WTC11 (cell line): ENCODE measurements at regions not wholly inside any gene's neighbourhood (a gene's known extent, or its start where the extent isn't known, plus 50 kb on each side); places are given as distances from the start of the nearest gene placed in this dataset.

ENCODE experiments used
- ATAC-seq: fragments of 200-7000 bp; cut with Tn5 transposase; 2 replicates; pipeline ENCODE4 v1.10.0; 2021; ENCODE audit warnings: mild to moderate bottlenecking, moderate library complexity
- CTCF ChIA-PET: fragments of 300-600 bp; sonication (Branson Sonifier 250); formaldehyde crosslinking; loops from one replicate; lab custom pipeline; 2021; ENCODE audit warnings: antibody characterized with exemption; lab: Charles Lee
- POLR2A ChIA-PET: fragments of 350-600 bp; sonication (Branson Sonifier 250); formaldehyde crosslinking; loops from one replicate; lab custom pipeline; 2021; ENCODE audit warnings: antibody characterized with exemption; lab: Charles Lee
- DNase-seq: peaks from one replicate; pipeline ENCODE4 v3.0.0; 2021; ENCODE audit warnings: low spot score
- H3K27ac Mint-ChIP-seq: 2 replicates; pipeline ENCODE4 v1.8.0; 2021; ENCODE audit warnings: mixed read lengths
- H3K27me3 Mint-ChIP-seq: 2 replicates; pipeline ENCODE4 v1.8.0; 2021; ENCODE audit warnings: low read depth, mild to moderate bottlenecking, moderate library complexity, mixed read lengths
- H3K36me3 Mint-ChIP-seq: 2 replicates; pipeline ENCODE4 v1.8.0; 2021; ENCODE audit warnings: mixed read lengths
- H3K4me1 Mint-ChIP-seq: 2 replicates; pipeline ENCODE4 v1.8.0; 2022; ENCODE audit warnings: mixed read lengths
- H3K4me3 Mint-ChIP-seq: 2 replicates; pipeline ENCODE4 v1.8.0; 2021; ENCODE audit warnings: mild to moderate bottlenecking, moderate library complexity, mixed read lengths
- H3K9me3 Mint-ChIP-seq: 2 replicates; pipeline ENCODE4 v1.8.0; 2021; ENCODE audit warnings: mixed read lengths
- AFF4 ChIP-seq: sonication (generic); formaldehyde crosslinking; IDR thresholded peaks from 2 replicates; pipeline ENCODE4 v1.8.1; 2023; ENCODE audit warnings: mild to moderate bottlenecking, missing genetic modification reagents, borderline replicate concordance
- CBFB ChIP-seq: sonication (generic); formaldehyde crosslinking; IDR thresholded peaks from 2 replicates; pipeline ENCODE4 v1.8.1; 2022; ENCODE audit warnings: mild to moderate bottlenecking, low read depth, missing genetic modification reagents
- CREM ChIP-seq: sonication (generic); formaldehyde crosslinking; IDR thresholded peaks from 2 replicates; pipeline ENCODE4 v1.8.1; 2022; ENCODE audit warnings: mild to moderate bottlenecking, missing genetic modification reagents, moderate library complexity
- ESRRA ChIP-seq: sonication (generic); formaldehyde crosslinking; IDR thresholded peaks from 2 replicates; pipeline ENCODE4 v1.8.1; 2022; ENCODE audit warnings: mild to moderate bottlenecking, missing genetic modification reagents, borderline replicate concordance
- NR1H2 ChIP-seq: sonication (generic); formaldehyde crosslinking; IDR thresholded peaks from 2 replicates; pipeline ENCODE4 v1.9.0; 2021; ENCODE audit warnings: mild to moderate bottlenecking, moderate library complexity, missing genetic modification reagents
- SMAD3 ChIP-seq: sonication (generic); formaldehyde crosslinking; IDR thresholded peaks from 2 replicates; pipeline ENCODE4 v1.8.0; 2022; ENCODE audit warnings: missing genetic modification reagents, mild to moderate bottlenecking, borderline replicate concordance
- SP1 ChIP-seq: sonication (generic); formaldehyde crosslinking; conservative IDR thresholded peaks from 2 replicates; pipeline ENCODE4 v1.8.1; 2022; ENCODE audit warnings: missing genetic modification reagents
- STAT6 ChIP-seq: sonication (generic); formaldehyde crosslinking; conservative IDR thresholded peaks from 2 replicates; pipeline ENCODE4 v1.8.1; 2023; ENCODE audit warnings: mild to moderate bottlenecking, low read depth, missing genetic modification reagents, moderate library complexity
- TCF7 ChIP-seq: sonication (generic); formaldehyde crosslinking; IDR thresholded peaks from 2 replicates; pipeline ENCODE4 v1.8.0; 2022; ENCODE audit warnings: mild to moderate bottlenecking, low read depth, missing genetic modification reagents, moderate library complexity
- ZNF121 ChIP-seq: sonication (generic); formaldehyde crosslinking; IDR thresholded peaks from 2 replicates; pipeline ENCODE4 v1.8.0; 2023; ENCODE audit warnings: missing genetic modification reagents
- ZNF232 ChIP-seq: sonication (generic); formaldehyde crosslinking; IDR thresholded peaks from 2 replicates; pipeline ENCODE4 v1.8.0; 2022; ENCODE audit warnings: mild to moderate bottlenecking, missing genetic modification reagents
- ZNF317 ChIP-seq: sonication (generic); formaldehyde crosslinking; IDR thresholded peaks from 2 replicates; pipeline ENCODE4 v1.8.1; 2023; ENCODE audit warnings: low read depth, mild to moderate bottlenecking, moderate library complexity, missing genetic modification reagents, borderline replicate concordance
- ZNF396 ChIP-seq: fragments of 250-450 bp; sonication (Bioruptor Pico); IDR thresholded peaks from 2 replicates; pipeline ENCODE4 v1.8.0; 2021; ENCODE audit warnings: mild to moderate bottlenecking, moderate library complexity, borderline replicate concordance
- ZNF512 ChIP-seq: sonication (generic); formaldehyde crosslinking; IDR thresholded peaks from 2 replicates; pipeline ENCODE4 v1.8.1; 2022; ENCODE audit warnings: missing genetic modification reagents, borderline replicate concordance
- TF ChIP-seq, protein P1 (sequence below): sonication (generic); formaldehyde crosslinking; IDR thresholded peaks from 2 replicates; pipeline ENCODE4 v1.8.0; 2022; ENCODE audit warnings: mild to moderate bottlenecking, missing genetic modification reagents
- TF ChIP-seq, protein P2 (sequence below): fragments of 200-600 bp; IDR thresholded peaks from 2 replicates; pipeline ENCODE4 v1.8.0; 2022; ENCODE audit warnings: antibody characterized with exemption

- POLR2A ChIA-PET: no interaction called here
- no peak for DNase-seq
- Mint-ChIP-seq H3K36me3 (no peaks in the 10 kb centered on the region), H3K27me3 (no peaks in the 10 kb centered on the region; the same call in 1 of the 2 replicates), H3K4me3 (no peak overlapping the region), H3K4me1 (no peaks in the 10 kb centered on the region), H3K27ac (no peak overlapping the region), H3K9me3 (no peaks in the 10 kb centered on the region)
- TF ChIP-seq AFF4 (CRISPR knock-in tag) (no peak), SMAD3 (CRISPR knock-in tag) (no peak), SP1 (CRISPR knock-in tag) (no peak), ZNF396 (CRISPR knock-in tag) (no peak), ESRRA (CRISPR knock-in tag) (no peak), TCF7 (CRISPR knock-in tag) (no peak), ZNF232 (CRISPR knock-in tag) (no peak), CBFB (no peak), NR1H2 (no peak)
- TF ChIP-seq, protein P1, sequence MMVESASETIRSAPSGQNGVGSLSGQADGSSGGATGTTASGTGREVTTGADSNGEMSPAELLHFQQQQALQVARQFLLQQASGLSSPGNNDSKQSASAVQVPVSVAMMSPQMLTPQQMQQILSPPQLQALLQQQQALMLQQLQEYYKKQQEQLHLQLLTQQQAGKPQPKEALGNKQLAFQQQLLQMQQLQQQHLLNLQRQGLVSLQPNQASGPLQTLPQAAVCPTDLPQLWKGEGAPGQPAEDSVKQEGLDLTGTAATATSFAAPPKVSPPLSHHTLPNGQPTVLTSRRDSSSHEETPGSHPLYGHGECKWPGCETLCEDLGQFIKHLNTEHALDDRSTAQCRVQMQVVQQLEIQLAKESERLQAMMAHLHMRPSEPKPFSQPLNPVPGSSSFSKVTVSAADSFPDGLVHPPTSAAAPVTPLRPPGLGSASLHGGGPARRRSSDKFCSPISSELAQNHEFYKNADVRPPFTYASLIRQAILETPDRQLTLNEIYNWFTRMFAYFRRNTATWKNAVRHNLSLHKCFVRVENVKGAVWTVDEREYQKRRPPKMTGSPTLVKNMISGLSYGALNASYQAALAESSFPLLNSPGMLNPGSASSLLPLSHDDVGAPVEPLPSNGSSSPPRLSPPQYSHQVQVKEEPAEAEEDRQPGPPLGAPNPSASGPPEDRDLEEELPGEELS (CRISPR knock-in tag): no peak
- CTCF ChIA-PET: interaction anchor here (1.1 kb wide), 1 partner anchor 22 kb away, joined by 5 read pairs; no protein-coding TSS in a partner anchor
- ATAC-seq: no peak
These were observed 389.7 kb downstream of the FUT8 start for GRCh38 chr14:65802196-65802595.

GRCh38 chr14:65803885-65804284 lies 391.4 kb downstream of the FUT8 start:
- Mint-ChIP-seq H3K4me1 (no peaks in the 10 kb centered on the region), H3K27ac (no peak overlapping the region), H3K27me3 (no peaks in the 10 kb centered on the region; the same call in 1 of the 2 replicates), H3K9me3 (no peaks in the 10 kb centered on the region), H3K36me3 (no peaks in the 10 kb centered on the region), H3K4me3 (no peak overlapping the region)
- ATAC-seq: no peak
- CTCF ChIA-PET: interaction anchor here (1.2 to 1.9 kb wide), 2 partner anchors 21 to 29 kb away, joined by 3 to 10 read pairs; no protein-coding TSS in a partner anchor
- no peak for DNase-seq
- POLR2A ChIA-PET: interaction anchor here (0.7 kb wide), 1 partner anchor 387 kb away, joined by 5 read pairs; no protein-coding TSS in a partner anchor
- TF ChIP-seq, protein P2, sequence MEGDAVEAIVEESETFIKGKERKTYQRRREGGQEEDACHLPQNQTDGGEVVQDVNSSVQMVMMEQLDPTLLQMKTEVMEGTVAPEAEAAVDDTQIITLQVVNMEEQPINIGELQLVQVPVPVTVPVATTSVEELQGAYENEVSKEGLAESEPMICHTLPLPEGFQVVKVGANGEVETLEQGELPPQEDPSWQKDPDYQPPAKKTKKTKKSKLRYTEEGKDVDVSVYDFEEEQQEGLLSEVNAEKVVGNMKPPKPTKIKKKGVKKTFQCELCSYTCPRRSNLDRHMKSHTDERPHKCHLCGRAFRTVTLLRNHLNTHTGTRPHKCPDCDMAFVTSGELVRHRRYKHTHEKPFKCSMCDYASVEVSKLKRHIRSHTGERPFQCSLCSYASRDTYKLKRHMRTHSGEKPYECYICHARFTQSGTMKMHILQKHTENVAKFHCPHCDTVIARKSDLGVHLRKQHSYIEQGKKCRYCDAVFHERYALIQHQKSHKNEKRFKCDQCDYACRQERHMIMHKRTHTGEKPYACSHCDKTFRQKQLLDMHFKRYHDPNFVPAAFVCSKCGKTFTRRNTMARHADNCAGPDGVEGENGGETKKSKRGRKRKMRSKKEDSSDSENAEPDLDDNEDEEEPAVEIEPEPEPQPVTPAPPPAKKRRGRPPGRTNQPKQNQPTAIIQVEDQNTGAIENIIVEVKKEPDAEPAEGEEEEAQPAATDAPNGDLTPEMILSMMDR: no peak
- TF ChIP-seq ZNF512 (CRISPR knock-in tag) (no peak), CREM (no peak), ZNF317 (CRISPR knock-in tag) (no peak), ZNF121 (CRISPR knock-in tag) (no peak), STAT6 (CRISPR knock-in tag) (no peak)
